GM19455 (cell line): ENCODE measurements at regions not wholly inside any gene's neighbourhood (a gene's known extent, or its start where the extent isn't known, plus 50 kb on each side); places are given as distances from the start of the nearest gene placed in this dataset.
"Not testable (repeated sequence)": the region's sequence is repeated elsewhere in the genome, so short reads cannot be mapped to it uniquely, and the experiment has no call there.

Experiments
- ATAC-seq: cut with Tn5 transposase; IDR thresholded peaks from one replicate; pipeline ENCODE4 v1.9.1; 2021; ENCODE audit not compliant: unreplicated experiment

DNA sequence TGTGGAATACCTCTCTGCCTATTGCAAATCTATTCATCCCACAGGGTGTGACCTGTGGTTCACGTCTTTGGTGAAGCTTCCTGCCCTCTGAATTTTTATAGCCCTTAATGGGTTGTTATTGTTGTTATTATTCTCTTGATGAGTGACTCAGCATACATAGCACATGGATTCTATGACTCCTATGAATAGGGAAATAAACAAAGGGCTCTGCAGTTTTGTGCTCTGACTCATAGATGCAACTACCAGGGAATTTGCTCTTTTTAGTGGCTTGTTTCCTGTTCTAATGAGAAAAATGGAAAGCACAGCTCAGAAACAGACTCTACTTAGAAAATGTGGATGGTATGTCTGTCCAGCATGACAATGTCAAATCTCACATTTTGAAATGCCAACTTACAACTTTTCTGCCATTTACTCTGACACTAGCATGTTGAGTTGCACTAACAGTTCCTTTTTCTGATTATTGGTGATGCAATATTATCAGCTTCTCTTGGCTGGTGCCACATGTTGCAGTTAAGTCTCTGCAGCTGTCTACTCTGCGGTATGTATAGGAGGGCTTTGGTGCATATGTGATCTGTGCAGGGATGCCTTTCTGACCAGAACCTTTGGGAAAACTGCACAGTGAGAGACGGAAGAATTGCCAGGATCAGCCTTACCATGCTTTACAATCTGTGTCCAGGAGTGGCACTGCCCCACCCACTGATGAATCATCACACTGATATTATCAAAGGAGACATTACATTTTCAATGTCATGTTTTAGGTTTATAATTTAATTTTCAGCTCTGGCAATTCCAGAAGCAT, 996.4 kb upstream of the WWC1 start:
- ATAC-seq: no peak

DNA sequence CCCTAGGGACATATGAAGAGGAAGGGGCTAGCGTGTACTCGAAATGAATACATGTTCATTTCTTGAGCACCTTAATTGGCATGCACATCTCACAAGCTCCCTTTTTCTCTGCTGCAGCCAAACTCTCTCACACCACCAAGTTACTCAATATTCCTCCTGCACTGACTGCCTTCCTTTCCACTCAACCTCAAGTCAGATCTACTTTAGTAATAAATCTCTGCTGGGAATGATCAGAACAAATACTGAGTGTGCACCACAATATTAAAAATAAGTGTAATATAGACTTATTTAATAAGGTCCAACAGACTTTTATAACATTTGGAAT, 995.8 kb upstream of the WWC1 start:
- no peak for ATAC-seq

GRCh38 chr5:167296066-167296465, 995.4 kb upstream of the WWC1 start:
- ATAC-seq: no peak

DNA sequence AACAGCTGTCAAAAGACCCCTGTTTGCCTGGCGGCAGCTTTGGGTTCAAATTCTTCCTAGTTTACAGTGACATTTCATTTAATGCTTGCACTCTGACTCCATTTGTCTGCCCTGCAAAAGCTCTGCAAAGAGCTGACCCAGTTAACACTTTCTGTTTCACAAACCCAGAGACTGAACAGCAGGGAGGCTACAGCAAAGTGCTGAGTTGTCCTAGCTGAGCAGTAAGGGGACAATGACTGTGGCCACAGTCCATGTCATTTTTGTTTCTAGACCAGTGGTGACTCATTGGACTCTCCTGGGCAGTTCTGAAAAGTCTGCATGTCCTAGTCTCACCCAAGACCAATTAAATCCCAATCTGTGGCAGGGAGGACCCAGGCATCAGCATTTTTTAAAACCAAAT, 994.8 kb upstream of the WWC1 start:
- no peak for ATAC-seq

DNA sequence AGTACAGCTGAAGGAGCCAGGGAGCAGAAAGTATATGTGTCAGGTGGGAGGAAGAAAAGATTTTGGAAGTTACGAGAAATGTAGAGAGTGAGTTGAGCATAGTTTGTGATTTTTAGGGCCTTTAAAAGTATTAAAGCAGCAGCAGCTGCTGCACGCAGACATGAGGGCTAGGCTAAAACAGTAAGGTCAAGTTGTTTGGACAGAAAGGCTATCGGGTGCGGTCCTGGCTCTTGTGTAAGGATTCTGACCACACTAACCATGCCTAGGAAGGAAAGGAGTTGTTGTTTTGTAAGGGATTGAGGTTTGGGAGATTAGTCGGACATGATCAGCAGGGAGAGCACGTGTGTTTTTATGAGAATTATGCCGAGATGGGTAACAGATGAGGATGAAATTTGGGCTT, 991.6 kb upstream of the WWC1 start:
- ATAC-seq: not testable (repeated sequence)

DNA sequence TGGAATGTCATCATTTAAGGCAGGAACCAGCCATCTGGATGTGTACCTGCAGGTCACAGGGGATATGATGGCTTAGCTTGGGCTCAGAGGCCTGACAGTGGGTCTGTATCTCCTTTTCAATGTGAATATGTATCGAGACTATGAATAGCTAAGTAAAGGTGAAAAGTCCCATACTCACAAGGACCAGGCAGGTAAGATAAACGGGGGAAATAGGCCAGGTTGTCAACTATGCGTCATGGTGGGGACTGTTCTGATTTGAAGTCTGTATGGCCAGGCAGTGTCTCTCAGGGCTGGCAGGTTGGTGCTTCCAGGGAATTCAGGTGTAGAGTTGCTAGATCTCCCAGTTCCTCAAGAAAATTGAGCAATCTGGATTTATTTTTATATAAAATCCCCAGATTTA, 987.9 kb upstream of the WWC1 start:
- no peak for ATAC-seq

- ATAC-seq: no peak
These were observed 986.5 kb upstream of the WWC1 start for GRCh38 chr5:167304834-167305469.

DNA sequence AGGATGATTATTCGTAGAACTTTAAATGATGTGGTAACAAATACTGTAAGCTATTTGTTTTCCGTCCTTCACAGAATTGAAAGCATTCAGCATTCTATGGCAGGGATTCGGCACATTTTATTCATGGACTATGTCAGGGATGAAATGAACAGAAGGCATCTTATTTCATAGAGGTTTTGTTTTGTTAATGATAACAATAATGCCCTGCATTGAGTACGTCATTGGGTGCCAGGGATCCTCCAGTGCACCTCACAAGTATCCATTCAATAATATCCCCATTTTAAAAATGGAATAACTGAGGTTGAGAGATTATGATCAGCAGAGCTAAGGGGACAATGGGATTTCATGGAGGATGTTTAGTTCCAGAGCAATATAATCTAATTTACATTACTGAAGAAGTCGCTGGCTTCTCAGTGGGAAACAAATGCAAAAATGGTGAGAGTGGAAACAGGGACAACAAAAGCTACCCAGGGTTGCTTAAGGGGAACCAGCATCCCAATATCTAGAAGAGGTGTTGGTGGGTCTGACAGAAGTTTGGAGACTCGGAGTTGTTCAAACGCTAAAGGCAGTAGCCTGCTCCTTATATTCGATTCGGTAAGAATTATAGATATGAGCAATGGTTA, 985.7 kb upstream of the WWC1 start:
- no peak for ATAC-seq

GRCh38 chr5:167307042-167307441, 984.4 kb upstream of the WWC1 start:
- ATAC-seq: no peak

- no peak for ATAC-seq
These were observed 983.0 kb upstream of the WWC1 start for GRCh38 chr5:167308466-167308865.

DNA sequence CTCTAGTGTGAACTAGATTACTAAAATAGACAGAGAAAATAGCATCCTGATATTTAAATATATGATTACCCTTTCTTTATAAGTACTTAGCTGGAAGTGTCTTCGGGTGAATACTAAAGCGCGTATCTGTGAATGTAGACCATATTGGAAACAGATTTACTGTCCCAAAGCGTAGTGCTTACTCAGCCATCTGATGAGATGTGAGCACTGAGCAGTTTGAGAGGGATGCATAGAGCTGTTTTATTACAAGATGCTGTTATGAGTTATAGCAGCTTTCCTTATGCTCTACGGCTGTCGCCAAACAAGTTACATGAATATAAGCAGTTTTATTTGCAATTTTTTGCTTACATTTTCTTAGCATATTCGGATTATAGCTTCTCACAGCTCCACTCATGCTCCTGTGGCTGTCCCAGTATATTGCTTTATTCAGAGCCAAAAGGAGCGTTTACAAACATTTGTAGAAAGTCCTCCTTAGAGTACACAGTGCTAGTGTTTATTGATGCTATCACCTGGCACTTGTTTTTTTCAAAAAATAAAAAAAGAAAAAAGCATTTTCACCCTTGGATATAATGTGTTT, 981.4 kb upstream of the WWC1 start:
- no peak for ATAC-seq

DNA sequence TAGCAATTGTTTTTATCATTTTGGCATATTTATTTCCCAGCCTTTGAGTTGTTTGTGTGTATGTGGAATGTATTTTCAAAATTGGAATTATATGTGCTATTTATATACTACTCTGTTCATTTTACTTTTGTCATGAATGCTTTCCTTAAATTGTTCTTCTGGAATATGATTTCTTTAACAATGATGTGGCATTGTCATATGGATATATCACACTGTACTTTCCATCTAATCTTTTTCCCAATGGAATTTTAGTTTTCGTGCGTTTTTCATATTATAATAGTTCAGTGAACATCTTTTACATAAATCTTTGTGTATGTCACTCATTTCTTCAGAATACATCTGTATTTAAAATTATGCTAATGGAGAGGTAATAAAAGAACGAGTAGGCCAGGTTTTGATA, 980.1 kb upstream of the WWC1 start:
- no peak for ATAC-seq

GRCh38 chr5:167312225-167312624, 979.2 kb upstream of the WWC1 start:
- no peak for ATAC-seq

- ATAC-seq: no peak
These were observed 975.7 kb upstream of the WWC1 start for GRCh38 chr5:167315762-167316161.

GRCh38 chr5:167317884-167318283, 973.6 kb upstream of the WWC1 start:
- ATAC-seq: no peak

DNA sequence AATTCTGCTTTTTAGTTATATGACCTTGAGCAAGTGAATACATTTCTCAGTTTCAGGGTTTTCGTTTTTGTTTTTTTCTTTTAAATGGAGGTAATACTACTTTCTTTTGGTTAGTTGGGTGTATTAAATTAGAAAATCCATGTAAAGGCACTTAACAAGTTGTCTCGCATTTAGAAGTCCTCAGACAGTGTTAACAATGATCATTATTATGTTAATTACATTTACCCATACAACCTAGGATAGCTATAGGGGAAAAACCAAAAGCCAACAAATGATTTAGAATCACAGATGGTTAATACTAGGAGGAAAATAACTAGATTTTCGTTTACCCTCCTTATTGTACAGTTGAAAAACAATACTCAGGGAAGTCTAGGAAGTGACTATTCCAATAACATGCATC, 972.2 kb upstream of the WWC1 start:
- no peak for ATAC-seq

GRCh38 chr5:167320019-167320418, 971.4 kb upstream of the WWC1 start:
- ATAC-seq: no peak

DNA sequence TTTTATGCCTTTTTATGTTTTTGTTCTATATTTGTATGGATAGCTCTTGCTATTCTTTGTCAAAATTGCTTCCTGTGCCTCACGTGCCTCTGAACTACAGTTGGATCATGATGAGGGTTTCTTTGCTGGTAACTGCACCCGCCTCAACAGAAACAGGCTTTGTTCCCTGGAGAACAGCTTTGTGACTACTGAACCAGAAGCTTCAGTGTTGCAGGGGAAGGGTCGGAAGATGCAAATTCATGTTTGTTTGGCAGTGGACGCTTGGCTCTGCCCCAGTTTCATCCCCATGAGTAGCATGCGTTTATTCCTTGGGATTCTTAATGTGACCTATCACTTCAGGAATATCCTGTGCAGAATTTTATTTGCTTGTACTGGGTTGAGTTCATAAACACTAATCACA, 959.1 kb upstream of the WWC1 start:
- ATAC-seq: no peak

DNA sequence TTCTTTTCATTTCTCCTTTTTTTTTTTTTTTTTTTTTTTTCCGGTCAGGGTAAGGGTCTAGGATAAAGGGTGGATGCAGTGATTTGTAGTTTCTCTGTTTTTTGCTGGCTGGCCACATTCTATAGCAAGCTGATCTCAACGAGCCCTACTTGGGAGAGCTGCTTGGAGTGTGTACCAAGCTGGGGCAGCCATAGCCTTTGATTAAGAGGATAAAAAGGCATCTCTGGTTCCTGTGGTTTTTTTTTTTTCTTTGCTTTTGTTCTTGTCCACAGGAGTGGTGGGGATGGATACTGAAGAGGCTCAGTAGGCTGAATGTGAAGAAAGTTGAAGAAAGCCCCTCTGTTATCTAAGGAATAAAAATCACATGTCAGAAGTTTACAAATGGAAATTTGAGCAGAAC, 955.3 kb upstream of the WWC1 start:
- ATAC-seq: no peak

DNA sequence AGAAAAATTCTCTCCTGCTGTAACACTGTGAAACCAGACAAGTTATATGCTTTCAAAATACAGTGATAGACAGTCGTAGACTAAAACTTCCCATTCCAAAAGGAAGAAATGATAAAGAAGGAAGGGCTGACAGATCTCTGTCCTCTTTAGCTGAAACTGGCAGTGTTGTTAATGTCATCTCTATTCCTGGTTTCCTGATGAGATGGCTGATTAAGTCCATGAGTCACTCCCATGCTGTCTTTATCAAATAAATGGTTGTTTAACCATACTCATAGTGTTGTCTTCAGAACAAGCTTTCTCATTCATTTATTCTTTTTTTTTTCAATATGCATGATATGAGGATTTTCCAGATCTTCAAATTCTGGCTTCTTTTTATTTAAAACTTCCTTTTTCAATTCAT, 952.2 kb upstream of the WWC1 start:
- no peak for ATAC-seq

GRCh38 chr5:167346461-167346860, 945.0 kb upstream of the WWC1 start:
- ATAC-seq: no peak

DNA sequence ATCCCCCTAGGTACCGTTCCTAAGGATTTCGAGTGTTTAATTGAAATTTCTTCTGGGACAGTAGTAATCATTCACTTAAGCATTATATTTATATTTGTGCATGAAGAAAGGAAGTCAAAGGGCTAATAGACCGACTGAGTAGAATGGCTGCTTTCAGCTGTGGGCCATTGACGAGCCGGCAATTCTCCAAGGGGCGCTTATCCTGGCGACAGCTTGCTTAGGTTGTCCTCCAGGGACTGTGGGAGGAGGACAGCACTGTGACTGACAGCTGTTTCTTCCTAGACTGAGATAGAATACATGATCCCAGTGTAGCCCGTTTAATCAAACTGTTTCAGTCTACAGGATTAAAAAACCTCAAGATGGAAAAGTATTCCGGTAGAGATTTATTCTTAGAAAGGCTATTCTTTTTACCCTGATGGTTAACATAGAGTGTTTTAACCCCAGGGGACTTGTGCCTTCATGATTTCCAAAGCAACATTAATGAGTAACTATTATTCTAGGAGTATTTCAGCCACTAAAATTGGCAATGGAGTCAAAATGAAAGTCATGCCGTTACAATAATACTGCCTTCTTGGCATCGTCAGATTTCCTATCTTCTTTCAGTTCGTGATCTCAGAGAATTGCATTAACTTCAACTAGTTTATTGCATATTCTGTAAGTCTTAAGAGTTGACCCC, 943.1 kb upstream of the WWC1 start:
- no peak for ATAC-seq
